GM12878 (cell line): ENCODE measurements at regions not wholly inside any gene's neighbourhood (a gene's known extent, or its start where the extent isn't known, plus 50 kb on each side); places are given as distances from the start of the nearest gene placed in this dataset.

Source experiments
- ATAC-seq: fragments of 200-7000 bp; cut with Tn5 transposase; 3 replicates; pipeline ENCODE4 v1.9.1; 2020; ENCODE audit warnings: mild to moderate bottlenecking, moderate library complexity
- BruUV-seq: library from RNA; stranded (reverse); fragments of 400-500 nt; replicated peaks from 2 replicates; lab custom pipeline; 2021; lab: Mats Ljungman, UMichigan
- CTCF ChIA-PET: fragments of 300-600 bp; sonication (Branson Sonifier 250); formaldehyde crosslinking; extraction: SDS; loops from one replicate; lab custom pipeline; 2021; ENCODE audit warnings: inconsistent platforms; lab: Yijun Ruan, JAX
- POLR2A ChIA-PET: fragments of 350-600 bp; formaldehyde crosslinking; extraction: SDS; loops from one replicate; lab custom pipeline; 2021; ENCODE audit warnings: inconsistent platforms; lab: Charles Lee
- RAD21 ChIA-PET: fragments of 300-600 bp; sonication (Branson Sonifier 250); formaldehyde crosslinking; loops from one replicate; lab custom pipeline; 2023; ENCODE audit warnings: antibody characterized with exemption; ENCODE audit not compliant: unreplicated experiment; lab: Charles Lee
- SMC1A ChIA-PET: fragments of 300-600 bp; sonication (Branson Sonifier 250); formaldehyde crosslinking; loops from one replicate; lab custom pipeline; 2023; ENCODE audit not compliant: unreplicated experiment, uncharacterized antibody; lab: Charles Lee
- DNase-seq: peaks from one replicate; pipeline ENCODE4 v3.0.0-alpha.2; 2011; ENCODE audit warnings: low read depth, low spot score
- FAIRE-seq: peaks from 3 replicates; lab custom pipeline; 2011; peaks lifted over from hg19 to GRCh38; lab: Jason Lieb, UNC
- H2AFZ ChIP-seq: 2 replicates; pipeline ENCODE4 v1.6.0; 2011; ENCODE audit warnings: low read depth, low read length, control low read depth; ENCODE audit not compliant: control insufficient read depth
- H3K27ac ChIP-seq: 2 replicates; pipeline ENCODE4 v1.5.1; 2011; ENCODE audit warnings: control low read depth; ENCODE audit not compliant: control insufficient read depth, insufficient read depth
- H3K27me3 ChIP-seq, 2 experiments: replicated peaks in 1 of 2; 2 replicates each; pipeline versions ENCODE4 v1.6.0 to v1.6.1; 2011; ENCODE audit warnings: low read length in 1 of 2; ENCODE audit not compliant: control insufficient read depth in 2 of 2, insufficient read depth in 2 of 2
- H3K36me3 ChIP-seq, 2 experiments: 2 replicates each; pipeline ENCODE4 v1.5.1; 2011; ENCODE audit warnings: low read length in 1 of 2; ENCODE audit not compliant: control insufficient read depth in 2 of 2, insufficient read depth in 2 of 2
- H3K4me1 ChIP-seq: 2 replicates; pipeline ENCODE4 v1.6.1; 2011; ENCODE audit warnings: mild to moderate bottlenecking, low read length, moderate library complexity, mixed read lengths; ENCODE audit not compliant: control insufficient read depth, insufficient read depth
- H3K4me2 ChIP-seq: 2 replicates; pipeline ENCODE4 v1.6.0; 2011; ENCODE audit warnings: control low read depth; ENCODE audit not compliant: control insufficient read depth, insufficient read depth
- H3K4me3 ChIP-seq: fragments of 200-600 bp; sonication (generic); 2 replicates; pipeline ENCODE4 v1.5.1; 2016
- H3K79me2 ChIP-seq: 2 replicates; pipeline ENCODE4 v1.6.0; 2011; ENCODE audit warnings: low read length; ENCODE audit not compliant: control insufficient read depth, insufficient read depth
- H3K9ac ChIP-seq: 2 replicates; pipeline ENCODE4 v1.8.0; 2011; ENCODE audit warnings: low read length, control low read depth, mixed read lengths; ENCODE audit not compliant: control insufficient read depth, insufficient read depth
- H3K9me3 ChIP-seq: replicated peaks from 3 replicates; pipeline ENCODE4 v1.5.1; 2011; ENCODE audit warnings: mild to moderate bottlenecking, low read length; ENCODE audit not compliant: control insufficient read depth, insufficient read depth
- H4K20me1 ChIP-seq: 2 replicates; pipeline ENCODE4 v1.6.0; 2011; ENCODE audit not compliant: control insufficient read depth, insufficient read depth
- CBX3 ChIP-seq: fragments of 200-600 bp; sonication (generic); IDR thresholded peaks from 2 replicates; pipeline ENCODE4 v1.6.1; 2016; ENCODE audit warnings: low read depth, borderline replicate concordance
- E2F8 ChIP-seq: fragments of 450-650 bp; IDR thresholded peaks from 2 replicates; pipeline ENCODE4 v1.6.1; 2018; ENCODE audit warnings: mild to moderate bottlenecking, low read depth, moderate library complexity; ENCODE audit not compliant: partially characterized antibody
- EED ChIP-seq: sonication (generic); IDR thresholded peaks from 2 replicates; pipeline ENCODE4 v1.6.1; 2016; ENCODE audit warnings: antibody characterized with exemption, low read depth
- ESRRA ChIP-seq: IDR thresholded peaks from 2 replicates; pipeline ENCODE4 v1.6.1; 2012; ENCODE audit warnings: mild to moderate bottlenecking, low read length, improper control_type of control experiment
- HDAC2 ChIP-seq: fragments of 200-600 bp; sonication (generic); IDR thresholded peaks from 2 replicates; pipeline ENCODE4 v1.6.1; 2017
- HDGF ChIP-seq: fragments of 450-650 bp; IDR thresholded peaks from 2 replicates; pipeline ENCODE4 v1.6.1; 2016; ENCODE audit warnings: antibody characterized with exemption
- IKZF1 ChIP-seq: fragments of 450-650 bp; conservative IDR thresholded peaks from 2 replicates; pipeline ENCODE4 v1.6.1; 2017; ENCODE audit warnings: antibody characterized with exemption, mild to moderate bottlenecking
- IRF4 ChIP-seq: IDR thresholded peaks from 2 replicates; pipeline ENCODE4 v1.6.1; 2011; ENCODE audit warnings: low read depth, low read length
- PAX8 ChIP-seq: fragments of 450-650 bp; IDR thresholded peaks from 2 replicates; pipeline ENCODE4 v1.6.1; 2017; ENCODE audit warnings: mild to moderate bottlenecking, moderate library complexity
- SUPT20H ChIP-seq: IDR thresholded peaks from 2 replicates; pipeline ENCODE4 v1.6.1; 2011; ENCODE audit warnings: low read depth, mild to moderate bottlenecking, low read length, moderate library complexity, borderline replicate concordance; ENCODE audit not compliant: control insufficient read depth
- SUZ12 ChIP-seq: fragments of 200-600 bp; sonication (generic); IDR thresholded peaks from one replicate; pipeline ENCODE4 v1.6.1; 2018; ENCODE audit warnings: antibody characterized with exemption, mild to moderate bottlenecking; ENCODE audit not compliant: unreplicated experiment
- TBL1XR1 ChIP-seq: IDR thresholded peaks from 2 replicates; pipeline ENCODE4 v1.6.1; 2012; ENCODE audit warnings: low read depth, low read length, improper control_type of control experiment
- ZNF207 ChIP-seq: fragments of 450-650 bp; IDR thresholded peaks from 2 replicates; pipeline ENCODE4 v1.6.1; 2014; ENCODE audit warnings: antibody characterized with exemption, mild to moderate bottlenecking, borderline replicate concordance
- ZZZ3 ChIP-seq: IDR thresholded peaks from 2 replicates; pipeline ENCODE4 v1.6.1; 2011; ENCODE audit warnings: low read depth; ENCODE audit not compliant: control insufficient read depth, insufficient read length
- WGBS: methylation state at CpG from one replicate; pipeline ENCODE4 v1.1.6; 2016; ENCODE audit warnings: low lambda C conversion rate; ENCODE audit not compliant: insufficient replicate concordance, insufficient coverage; ENCODE audit errors: missing lambda C conversion rate; 5-methylcytosine and 5-hydroxymethylcytosine counted together
- in situ Hi-C: fragments of 300-500 bp; cut with MboI; formaldehyde crosslinking; loops from 9 replicates; pipeline ENCODE4 v1.14.3; 2018; ENCODE audit warnings: mixed read lengths
- intact Hi-C: fragments of 100-400 bp; cut with micrococcal nuclease; formaldehyde crosslinking; loops from one replicate; pipeline ENCODE4 v1.14.2; 2022; ENCODE audit not compliant: unreplicated experiment
- TF ChIP-seq, protein P1 (sequence below): fragments of 450-650 bp; formaldehyde crosslinking; IDR thresholded peaks from 2 replicates; pipeline ENCODE4 v1.4.0; 2020; ENCODE audit warnings: mild to moderate bottlenecking, moderate library complexity

DNA sequence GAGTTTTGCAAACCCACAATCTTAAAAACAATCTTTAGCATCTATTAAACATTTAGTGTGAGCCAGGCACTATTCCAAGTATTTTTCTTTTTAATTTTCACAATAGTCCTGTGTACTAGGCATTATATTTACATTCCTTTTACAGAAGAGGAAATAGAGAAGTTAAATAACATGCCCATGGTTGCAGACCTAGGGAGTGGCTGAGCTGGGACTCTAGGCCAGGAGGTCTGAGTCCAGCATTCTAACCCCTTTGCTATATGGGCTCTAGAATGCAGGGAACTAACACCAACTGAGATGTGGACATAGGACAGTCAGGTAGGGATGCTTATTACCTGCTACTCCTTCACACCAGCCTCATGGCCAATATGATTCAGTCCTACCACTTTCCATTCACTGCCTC lies 243.8 kb downstream of the XPNPEP1 start:
- DNase-seq (no peak), ATAC-seq (no peak), FAIRE-seq (no peak)
- Histone ChIP-seq H3K4me2 (no peak overlapping the region), H3K9me3 (no peaks in the 10 kb centered on the region), H3K4me3 (no peak overlapping the region), H4K20me1 (no peaks in the 10 kb centered on the region), H3K4me1 (no peaks in the 10 kb centered on the region), H3K79me2 (no peaks in the 10 kb centered on the region), H3K9ac (no peak overlapping the region), H3K27me3 (no peaks in the 10 kb centered on the region), H3K36me3 (no peaks in the 10 kb centered on the region), H3K27ac (no peak overlapping the region), H2AFZ (no peak overlapping the region)
- CTCF ChIA-PET, result no interaction called here
- SMC1A ChIA-PET, result no interaction called here
- POLR2A ChIA-PET, result no interaction called here
- in situ Hi-C loops, result no loop called here
- RAD21 ChIA-PET, result no interaction called here
- TF ChIP-seq E2F8, result no peak
- intact Hi-C loops, result no loop called here
- no TSS peak for BruUV-seq

GRCh38 chr10:109678857-109679256 lies 244.5 kb downstream of the XPNPEP1 start:
- FAIRE-seq (no peak), ATAC-seq (no peak), DNase-seq (no peak)
- no peaks in the 10 kb centered on the region for H3K27me3 ChIP-seq
- H2AFZ ChIP-seq, result no peak overlapping the region
- WGBS, result 28% methylated on average over 1 of the region's 1 CpG
- H3K79me2 ChIP-seq, result no peaks in the 10 kb centered on the region
- no peaks in the 10 kb centered on the region for H3K9me3 ChIP-seq
- ChIA-PET RAD21 (no interaction called here), CTCF (no interaction called here), POLR2A (no interaction called here), SMC1A (no interaction called here)
- intact Hi-C loops, result no loop called here
- no peak overlapping the region for H3K4me3 ChIP-seq
- no peaks in the 10 kb centered on the region for H4K20me1 ChIP-seq
- H3K9ac ChIP-seq, result no peak overlapping the region
- no peak overlapping the region for H3K27ac ChIP-seq
- no peak overlapping the region for H3K4me2 ChIP-seq
- BruUV-seq, result no TSS peak
- H3K36me3 ChIP-seq, result no peaks in the 10 kb centered on the region
- in situ Hi-C loops, result no loop called here
- H3K4me1 ChIP-seq, result no peaks in the 10 kb centered on the region
- no peak for TF ChIP-seq TBL1XR1
- TF ChIP-seq PAX8, result no peak
- no peak for TF ChIP-seq EED
- TF ChIP-seq, protein P1, sequence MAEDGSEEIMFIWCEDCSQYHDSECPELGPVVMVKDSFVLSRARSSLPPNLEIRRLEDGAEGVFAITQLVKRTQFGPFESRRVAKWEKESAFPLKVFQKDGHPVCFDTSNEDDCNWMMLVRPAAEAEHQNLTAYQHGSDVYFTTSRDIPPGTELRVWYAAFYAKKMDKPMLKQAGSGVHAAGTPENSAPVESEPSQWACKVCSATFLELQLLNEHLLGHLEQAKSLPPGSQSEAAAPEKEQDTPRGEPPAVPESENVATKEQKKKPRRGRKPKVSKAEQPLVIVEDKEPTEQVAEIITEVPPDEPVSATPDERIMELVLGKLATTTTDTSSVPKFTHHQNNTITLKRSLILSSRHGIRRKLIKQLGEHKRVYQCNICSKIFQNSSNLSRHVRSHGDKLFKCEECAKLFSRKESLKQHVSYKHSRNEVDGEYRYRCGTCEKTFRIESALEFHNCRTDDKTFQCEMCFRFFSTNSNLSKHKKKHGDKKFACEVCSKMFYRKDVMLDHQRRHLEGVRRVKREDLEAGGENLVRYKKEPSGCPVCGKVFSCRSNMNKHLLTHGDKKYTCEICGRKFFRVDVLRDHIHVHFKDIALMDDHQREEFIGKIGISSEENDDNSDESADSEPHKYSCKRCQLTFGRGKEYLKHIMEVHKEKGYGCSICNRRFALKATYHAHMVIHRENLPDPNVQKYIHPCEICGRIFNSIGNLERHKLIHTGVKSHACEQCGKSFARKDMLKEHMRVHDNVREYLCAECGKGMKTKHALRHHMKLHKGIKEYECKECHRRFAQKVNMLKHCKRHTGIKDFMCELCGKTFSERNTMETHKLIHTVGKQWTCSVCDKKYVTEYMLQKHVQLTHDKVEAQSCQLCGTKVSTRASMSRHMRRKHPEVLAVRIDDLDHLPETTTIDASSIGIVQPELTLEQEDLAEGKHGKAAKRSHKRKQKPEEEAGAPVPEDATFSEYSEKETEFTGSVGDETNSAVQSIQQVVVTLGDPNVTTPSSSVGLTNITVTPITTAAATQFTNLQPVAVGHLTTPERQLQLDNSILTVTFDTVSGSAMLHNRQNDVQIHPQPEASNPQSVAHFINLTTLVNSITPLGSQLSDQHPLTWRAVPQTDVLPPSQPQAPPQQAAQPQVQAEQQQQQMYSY (CRISPR knock-in tag), result no peak
- no peak for TF ChIP-seq CBX3
- no peak for TF ChIP-seq ZNF207
- TF ChIP-seq SUZ12, result no peak
- TF ChIP-seq HDAC2, result no peak
- no peak for TF ChIP-seq SUPT20H
- TF ChIP-seq ZZZ3, result no peak
- no peak for TF ChIP-seq ESRRA
- TF ChIP-seq IKZF1, result no peak
- TF ChIP-seq HDGF, result no peak
- no peak for TF ChIP-seq IRF4
